Activated T-cell treated with anti-CD3 and anti-CD28 coated beads, Interleukin-2, amount 50 U/mL, for 24 hours (primary cell): ENCODE measurements at regions not wholly inside any gene's neighbourhood (a gene's known extent, or its start where the extent isn't known, plus 50 kb on each side); places are given as distances from the start of the nearest gene placed in this dataset.
"Not testable (repeated sequence)": the region's sequence is repeated elsewhere in the genome, so short reads cannot be mapped to it uniquely, and the experiment has no call there.

ENCODE experiments used
- DNase-seq: peaks from one replicate; pipeline ENCODE4 v3.0.0-alpha.2; 2020
- H3K27ac Mint-ChIP-seq: 2 replicates; pipeline ENCODE4 v1.8.0; 2020; ENCODE audit warnings: mild to moderate bottlenecking, mixed read lengths
- H3K27me3 Mint-ChIP-seq: 2 replicates; pipeline ENCODE4 v1.8.0; 2020; ENCODE audit warnings: mixed read lengths
- H3K36me3 Mint-ChIP-seq: 2 replicates; pipeline ENCODE4 v1.8.0; 2020; ENCODE audit warnings: low read depth, mixed read lengths
- H3K4me1 Mint-ChIP-seq: 2 replicates; pipeline ENCODE4 v1.8.0; 2020; ENCODE audit warnings: low read depth, mixed read lengths
- H3K4me3 Mint-ChIP-seq: 2 replicates; pipeline ENCODE4 v1.8.0; 2020; ENCODE audit warnings: mild to moderate bottlenecking, moderate library complexity, mixed read lengths
- H3K9me3 Mint-ChIP-seq: 2 replicates; pipeline ENCODE4 v1.8.0; 2020; ENCODE audit warnings: mixed read lengths

- Mint-ChIP-seq H3K4me3 (no peak overlapping the region), H3K27me3 (no peaks in the 10 kb centered on the region), H3K9me3 (peaks cover 11% of the 10 kb centered on the region), H3K36me3 (no peaks in the 10 kb centered on the region), H3K4me1 (no peaks in the 10 kb centered on the region), H3K27ac (no peak overlapping the region)
- DNase-seq = no peak
These were observed 1173.6 kb downstream of the OTOL1 start for GRCh38 chr3:162670181-162670580.

GRCh38 chr3:162677475-162677874 is 1180.9 kb downstream of the OTOL1 start:
- Mint-ChIP-seq H3K27ac (no peak overlapping the region), H3K27me3 (no peaks in the 10 kb centered on the region), H3K4me1 (no peaks in the 10 kb centered on the region), H3K36me3 (no peaks in the 10 kb centered on the region), H3K4me3 (no peak overlapping the region), H3K9me3 (peaks cover 2% of the 10 kb centered on the region)
- DNase-seq = no peak

- peaks cover 2% of the 10 kb centered on the region for H3K9me3 Mint-ChIP-seq
- H3K27ac Mint-ChIP-seq = no peak overlapping the region
- H3K4me1 Mint-ChIP-seq = no peaks in the 10 kb centered on the region
These were observed 1182.3 kb downstream of the OTOL1 start for GRCh38 chr3:162678941-162679340.

GRCh38 chr3:162684260-162684659 is 1187.7 kb downstream of the OTOL1 start:
- H3K4me3 Mint-ChIP-seq = no peak overlapping the region
- H3K9me3 Mint-ChIP-seq = peaks cover 2% of the 10 kb centered on the region
- no peaks in the 10 kb centered on the region for H3K4me1 Mint-ChIP-seq
- no peaks in the 10 kb centered on the region for H3K27me3 Mint-ChIP-seq
- no peaks in the 10 kb centered on the region for H3K36me3 Mint-ChIP-seq
- DNase-seq = no peak
- H3K27ac Mint-ChIP-seq = no peak overlapping the region

More at GRCh38 chr3:162678941-162679340, 1182.3 kb downstream of the OTOL1 start:
- no peak for DNase-seq
- Mint-ChIP-seq H3K4me3 (no peak overlapping the region), H3K36me3 (no peaks in the 10 kb centered on the region), H3K27me3 (no peaks in the 10 kb centered on the region)

- H3K4me1 Mint-ChIP-seq = no peaks in the 10 kb centered on the region
These were observed 1202.7 kb downstream of the OTOL1 start for GRCh38 chr3:162699291-162699690.

GRCh38 chr3:162701211-162701610 is 1204.6 kb downstream of the OTOL1 start:
- Mint-ChIP-seq H3K4me1 (no peaks in the 10 kb centered on the region), H3K9me3 (no peaks in the 10 kb centered on the region), H3K27ac (no peak overlapping the region), H3K27me3 (no peaks in the 10 kb centered on the region), H3K36me3 (no peaks in the 10 kb centered on the region), H3K4me3 (no peak overlapping the region)
- DNase-seq = no peak

More at GRCh38 chr3:162699291-162699690, 1202.7 kb downstream of the OTOL1 start:
- Mint-ChIP-seq H3K36me3 (no peaks in the 10 kb centered on the region), H3K4me3 (no peak overlapping the region), H3K27me3 (no peaks in the 10 kb centered on the region), H3K27ac (no peak overlapping the region), H3K9me3 (no peaks in the 10 kb centered on the region)
- DNase-seq = no peak

GRCh38 chr3:162702768-162703385 is 1206.3 kb downstream of the OTOL1 start:
- H3K9me3 Mint-ChIP-seq = no peaks in the 10 kb centered on the region
- DNase-seq = no peak
- no peaks in the 10 kb centered on the region for H3K36me3 Mint-ChIP-seq
- no peak overlapping the region for H3K27ac Mint-ChIP-seq
- no peak overlapping the region for H3K4me3 Mint-ChIP-seq
- H3K4me1 Mint-ChIP-seq = no peaks in the 10 kb centered on the region
- H3K27me3 Mint-ChIP-seq = no peaks in the 10 kb centered on the region

GRCh38 chr3:162704238-162704637 is 1207.6 kb downstream of the OTOL1 start:
- peaks cover 3% of the 10 kb centered on the region for H3K9me3 Mint-ChIP-seq
- no peak overlapping the region for H3K27ac Mint-ChIP-seq
- H3K27me3 Mint-ChIP-seq = no peaks in the 10 kb centered on the region
- H3K4me1 Mint-ChIP-seq = no peaks in the 10 kb centered on the region
- no peak for DNase-seq
- H3K36me3 Mint-ChIP-seq = no peaks in the 10 kb centered on the region
- no peak overlapping the region for H3K4me3 Mint-ChIP-seq

- no peaks in the 10 kb centered on the region for H3K4me1 Mint-ChIP-seq
- H3K9me3 Mint-ChIP-seq = peaks cover 3% of the 10 kb centered on the region
- no peak for DNase-seq
- no peaks in the 10 kb centered on the region for H3K27me3 Mint-ChIP-seq
- no peaks in the 10 kb centered on the region for H3K36me3 Mint-ChIP-seq
- H3K4me3 Mint-ChIP-seq = no peak overlapping the region
- no peak overlapping the region for H3K27ac Mint-ChIP-seq
These were observed 1208.3 kb downstream of the OTOL1 start for GRCh38 chr3:162704799-162705385.

- H3K4me1 Mint-ChIP-seq, H3K4me3 Mint-ChIP-seq, H3K27ac Mint-ChIP-seq, H3K36me3 Mint-ChIP-seq, H3K27me3 Mint-ChIP-seq, H3K9me3 Mint-ChIP-seq, DNase-seq: not testable (repeated sequence)
These were observed 1211.8 kb downstream of the OTOL1 start for GRCh38 chr3:162708394-162708793.

- not testable (repeated sequence) for H3K4me1 Mint-ChIP-seq, H3K27me3 Mint-ChIP-seq, H3K9me3 Mint-ChIP-seq, DNase-seq, H3K36me3 Mint-ChIP-seq, H3K4me3 Mint-ChIP-seq, H3K27ac Mint-ChIP-seq
These were observed 1212.5 kb downstream of the OTOL1 start for GRCh38 chr3:162708942-162709706.

GRCh38 chr3:162710332-162711112 is 1213.9 kb downstream of the OTOL1 start:
- Mint-ChIP-seq H3K27ac (no peak overlapping the region), H3K27me3 (no peaks in the 10 kb centered on the region), H3K4me1 (no peaks in the 10 kb centered on the region), H3K36me3 (no peaks in the 10 kb centered on the region), H3K9me3 (peaks cover 5% of the 10 kb centered on the region), H3K4me3 (no peak overlapping the region)
- DNase-seq = no peak

GRCh38 chr3:162717074-162717473 is 1220.5 kb downstream of the OTOL1 start:
- H3K27me3 Mint-ChIP-seq, H3K4me1 Mint-ChIP-seq, H3K36me3 Mint-ChIP-seq, H3K4me3 Mint-ChIP-seq, DNase-seq, H3K9me3 Mint-ChIP-seq, H3K27ac Mint-ChIP-seq: not testable (repeated sequence)

- H3K9me3 Mint-ChIP-seq = no peaks in the 10 kb centered on the region
- H3K4me1 Mint-ChIP-seq = no peaks in the 10 kb centered on the region
- H3K27me3 Mint-ChIP-seq = no peaks in the 10 kb centered on the region
- DNase-seq = no peak
- H3K36me3 Mint-ChIP-seq = no peaks in the 10 kb centered on the region
- H3K4me3 Mint-ChIP-seq = no peak overlapping the region
- no peak overlapping the region for H3K27ac Mint-ChIP-seq
These were observed 1222.1 kb downstream of the OTOL1 start for GRCh38 chr3:162718697-162719096.
